ENCODE measurements at regions not wholly inside any gene's neighbourhood (a gene's known extent, or its start where the extent isn't known, plus 50 kb on each side); places are given as distances from the start of the nearest gene placed in this dataset.
A peak's percentile ranks its signal among the peaks of the same experiment; 100 is the strongest.

- Histone ChIP-seq H3K27me3 (ENCODE audit: insufficient read depth, low read length, poor library complexity, severe bottlenecking) (no peaks in the 10 kb centered on the region), H3K36me3 (ENCODE audit: insufficient read depth, low read length) (no peaks in the 10 kb centered on the region), H3K9me3 (ENCODE audit: low read length) (no peaks in the 10 kb centered on the region), H3K4me1 (ENCODE audit: insufficient read depth, low read length) (no peaks in the 10 kb centered on the region), H3K27ac (ENCODE audit: low read depth, low read length) (peak overlapping the region; percentile 43), H3K4me3 (ENCODE audit: low read length) (no peak overlapping the region)
- POLR2A ChIA-PET, result no interaction called here
- H3K4me3 Mint-ChIP-seq, result no peak overlapping the region
- H3K27me3 Mint-ChIP-seq, result peaks cover 0 to 2% of the 10 kb centered on the region in 2 donors
- H3K9me3 Mint-ChIP-seq, result peaks cover 0 to 4% (median 0%) of the 10 kb centered on the region in 5 donors
- H3K4me1 Mint-ChIP-seq, result peaks cover 0 to 2% (median 0%) of the 10 kb centered on the region in 3 donors
- no peak for DNase-seq
- CTCF ChIA-PET, result no interaction called here
- no peak overlapping the region for H3K27ac Mint-ChIP-seq
- H3K36me3 Mint-ChIP-seq, result no peaks in the 10 kb centered on the region
Measured at GRCh38 chr13:47110833-47111240, 214.0 kb upstream of the HTR2A start.

GRCh38 chr13:47110141-47110540 lies 213.3 kb upstream of the HTR2A start:
- ChIA-PET POLR2A (no interaction called here), CTCF (no interaction called here)
- no peaks in the 10 kb centered on the region for H3K27me3 ChIP-seq (ENCODE audit: insufficient read depth, low read length, poor library complexity, severe bottlenecking)
- H3K4me1 ChIP-seq (ENCODE audit: insufficient read depth, low read length), result no peaks in the 10 kb centered on the region
- H3K9me3 ChIP-seq (ENCODE audit: low read length), result no peaks in the 10 kb centered on the region
- Mint-ChIP-seq H3K4me3 (no peak overlapping the region), H3K4me1 (peaks cover 0 to 2% (median 0%) of the 10 kb centered on the region in 3 donors), H3K27ac (no peak overlapping the region), H3K36me3 (no peaks in the 10 kb centered on the region), H3K27me3 (peaks cover 0 to 2% of the 10 kb centered on the region in 2 donors), H3K9me3 (peaks cover 0 to 4% (median 0%) of the 10 kb centered on the region in 5 donors)
- H3K36me3 ChIP-seq (ENCODE audit: insufficient read depth, low read length), result no peaks in the 10 kb centered on the region
- H3K4me3 ChIP-seq (ENCODE audit: low read length), result no peak overlapping the region
- DNase-seq, result no peak
- H3K27ac ChIP-seq (ENCODE audit: low read depth, low read length), result peak overlapping the region; percentile 43

GRCh38 chr13:47109028-47109427 lies 212.2 kb upstream of the HTR2A start:
- H3K27me3 Mint-ChIP-seq, result peaks cover 0 to 2% of the 10 kb centered on the region in 2 donors
- H3K36me3 Mint-ChIP-seq, result no peaks in the 10 kb centered on the region
- DNase-seq, result no peak
- Histone ChIP-seq H3K36me3 (ENCODE audit: insufficient read depth, low read length) (no peaks in the 10 kb centered on the region), H3K4me3 (ENCODE audit: low read length) (no peak overlapping the region), H3K9me3 (ENCODE audit: low read length) (no peaks in the 10 kb centered on the region), H3K27me3 (ENCODE audit: insufficient read depth, low read length, poor library complexity, severe bottlenecking) (no peaks in the 10 kb centered on the region), H3K27ac (ENCODE audit: low read depth, low read length) (no peak overlapping the region), H3K4me1 (ENCODE audit: insufficient read depth, low read length) (no peaks in the 10 kb centered on the region)
- CTCF ChIA-PET, result no interaction called here
- H3K9me3 Mint-ChIP-seq, result peaks cover 0 to 4% (median 0%) of the 10 kb centered on the region in 5 donors
- POLR2A ChIA-PET, result no interaction called here
- no peak overlapping the region for H3K4me3 Mint-ChIP-seq
- no peak overlapping the region for H3K27ac Mint-ChIP-seq
- H3K4me1 Mint-ChIP-seq, result peaks cover 0 to 2% (median 0%) of the 10 kb centered on the region in 3 donors

- Histone ChIP-seq H3K27ac (ENCODE audit: low read depth, low read length) (no peak overlapping the region), H3K36me3 (ENCODE audit: insufficient read depth, low read length) (no peaks in the 10 kb centered on the region), H3K4me3 (ENCODE audit: low read length) (no peak overlapping the region), H3K4me1 (ENCODE audit: insufficient read depth, low read length) (no peaks in the 10 kb centered on the region), H3K9me3 (ENCODE audit: low read length) (no peaks in the 10 kb centered on the region), H3K27me3 (ENCODE audit: insufficient read depth, low read length, poor library complexity, severe bottlenecking) (no peaks in the 10 kb centered on the region)
- DNase-seq, result no peak
- ChIA-PET POLR2A (no interaction called here), CTCF (no interaction called here)
- no peak overlapping the region for H3K27ac Mint-ChIP-seq
- no peak overlapping the region for H3K4me3 Mint-ChIP-seq
- peaks cover 0 to 2% of the 10 kb centered on the region in 2 donors for H3K27me3 Mint-ChIP-seq
- peaks cover 0 to 3% (median 0%) of the 10 kb centered on the region in 5 donors for H3K9me3 Mint-ChIP-seq
- no peaks in the 10 kb centered on the region for H3K4me1 Mint-ChIP-seq
- H3K36me3 Mint-ChIP-seq, result no peaks in the 10 kb centered on the region
Measured at GRCh38 chr13:47100214-47100853, 203.5 kb upstream of the HTR2A start.

- Histone ChIP-seq H3K36me3 (ENCODE audit: insufficient read depth, low read length) (no peaks in the 10 kb centered on the region), H3K27ac (ENCODE audit: low read depth, low read length) (no peak overlapping the region), H3K4me3 (ENCODE audit: low read length) (no peak overlapping the region), H3K9me3 (ENCODE audit: low read length) (no peaks in the 10 kb centered on the region), H3K4me1 (ENCODE audit: insufficient read depth, low read length) (no peaks in the 10 kb centered on the region), H3K27me3 (ENCODE audit: insufficient read depth, low read length, poor library complexity, severe bottlenecking) (no peaks in the 10 kb centered on the region)
- Mint-ChIP-seq H3K9me3 (peaks cover 0 to 5% (median 0%) of the 10 kb centered on the region in 5 donors), H3K4me1 (no peaks in the 10 kb centered on the region), H3K36me3 (no peaks in the 10 kb centered on the region), H3K4me3 (no peak overlapping the region), H3K27ac (no peak overlapping the region), H3K27me3 (no peaks in the 10 kb centered on the region)
- POLR2A ChIA-PET, result no interaction called here
- CTCF ChIA-PET, result no interaction called here
- no peak for DNase-seq
Measured at GRCh38 chr13:47094734-47095434, 198.0 kb upstream of the HTR2A start.

GRCh38 chr13:47092202-47092601 lies 195.3 kb upstream of the HTR2A start:
- Histone ChIP-seq H3K27me3 (ENCODE audit: insufficient read depth, low read length, poor library complexity, severe bottlenecking) (no peaks in the 10 kb centered on the region), H3K36me3 (ENCODE audit: insufficient read depth, low read length) (no peaks in the 10 kb centered on the region), H3K27ac (ENCODE audit: low read depth, low read length) (no peak overlapping the region), H3K4me1 (ENCODE audit: insufficient read depth, low read length) (no peaks in the 10 kb centered on the region), H3K4me3 (ENCODE audit: low read length) (no peak overlapping the region), H3K9me3 (ENCODE audit: low read length) (no peaks in the 10 kb centered on the region)
- Mint-ChIP-seq H3K36me3 (no peaks in the 10 kb centered on the region), H3K27ac (no peak overlapping the region), H3K4me1 (no peaks in the 10 kb centered on the region), H3K9me3 (peaks cover 0 to 7% (median 0%) of the 10 kb centered on the region in 5 donors), H3K27me3 (no peaks in the 10 kb centered on the region), H3K4me3 (no peak overlapping the region)
- no peak for DNase-seq
- ChIA-PET POLR2A (no interaction called here), CTCF (no interaction called here)

GRCh38 chr13:47087841-47088240 lies 191.0 kb upstream of the HTR2A start:
- H3K4me1 Mint-ChIP-seq, result no peaks in the 10 kb centered on the region
- Histone ChIP-seq H3K27me3 (ENCODE audit: insufficient read depth, low read length, poor library complexity, severe bottlenecking) (no peaks in the 10 kb centered on the region), H3K36me3 (ENCODE audit: insufficient read depth, low read length) (no peaks in the 10 kb centered on the region), H3K4me1 (ENCODE audit: insufficient read depth, low read length) (no peaks in the 10 kb centered on the region), H3K27ac (ENCODE audit: low read depth, low read length) (no peak overlapping the region), H3K4me3 (ENCODE audit: low read length) (no peak overlapping the region), H3K9me3 (ENCODE audit: low read length) (no peaks in the 10 kb centered on the region)
- no peaks in the 10 kb centered on the region for H3K27me3 Mint-ChIP-seq
- POLR2A ChIA-PET, result no interaction called here
- CTCF ChIA-PET, result no interaction called here
- no peak overlapping the region for H3K4me3 Mint-ChIP-seq
- H3K9me3 Mint-ChIP-seq, result peaks cover 0 to 3% (median 0%) of the 10 kb centered on the region in 5 donors
- no peaks in the 10 kb centered on the region for H3K36me3 Mint-ChIP-seq
- H3K27ac Mint-ChIP-seq, result no peak overlapping the region
- DNase-seq, result no peak

GRCh38 chr13:47087241-47087640 lies 190.4 kb upstream of the HTR2A start:
- H3K27me3 Mint-ChIP-seq, result no peaks in the 10 kb centered on the region
- H3K36me3 Mint-ChIP-seq, result no peaks in the 10 kb centered on the region
- POLR2A ChIA-PET, result no interaction called here
- Histone ChIP-seq H3K4me3 (ENCODE audit: low read length) (no peak overlapping the region), H3K36me3 (ENCODE audit: insufficient read depth, low read length) (no peaks in the 10 kb centered on the region), H3K27me3 (ENCODE audit: insufficient read depth, low read length, poor library complexity, severe bottlenecking) (no peaks in the 10 kb centered on the region), H3K4me1 (ENCODE audit: insufficient read depth, low read length) (no peaks in the 10 kb centered on the region), H3K27ac (ENCODE audit: low read depth, low read length) (no peak overlapping the region), H3K9me3 (ENCODE audit: low read length) (no peaks in the 10 kb centered on the region)
- H3K9me3 Mint-ChIP-seq, result peaks cover 0 to 3% (median 0%) of the 10 kb centered on the region in 5 donors
- no peaks in the 10 kb centered on the region for H3K4me1 Mint-ChIP-seq
- H3K4me3 Mint-ChIP-seq, result no peak overlapping the region
- DNase-seq, result no peak
- CTCF ChIA-PET, result no interaction called here
- no peak overlapping the region for H3K27ac Mint-ChIP-seq

Data from CD8-positive, alpha-beta memory T cell (primary cell).